Ureter (tissue), 1 donor: ENCODE measurements at regions not wholly inside any gene's neighbourhood (a gene's known extent, or its start where the extent isn't known, plus 50 kb on each side); places are given as distances from the start of the nearest gene placed in this dataset.
"Not testable (repeated sequence)": the region's sequence is repeated elsewhere in the genome, so short reads cannot be mapped to it uniquely, and the experiment has no call there.

ENCODE experiments used
- DNase-seq: peaks from one replicate; pipeline ENCODE4 v3.0.0-alpha.2; 2020; ENCODE audit warnings: low spot score
- donor health status: DM: yes; HTN: yes; CAD: no.

DNA sequence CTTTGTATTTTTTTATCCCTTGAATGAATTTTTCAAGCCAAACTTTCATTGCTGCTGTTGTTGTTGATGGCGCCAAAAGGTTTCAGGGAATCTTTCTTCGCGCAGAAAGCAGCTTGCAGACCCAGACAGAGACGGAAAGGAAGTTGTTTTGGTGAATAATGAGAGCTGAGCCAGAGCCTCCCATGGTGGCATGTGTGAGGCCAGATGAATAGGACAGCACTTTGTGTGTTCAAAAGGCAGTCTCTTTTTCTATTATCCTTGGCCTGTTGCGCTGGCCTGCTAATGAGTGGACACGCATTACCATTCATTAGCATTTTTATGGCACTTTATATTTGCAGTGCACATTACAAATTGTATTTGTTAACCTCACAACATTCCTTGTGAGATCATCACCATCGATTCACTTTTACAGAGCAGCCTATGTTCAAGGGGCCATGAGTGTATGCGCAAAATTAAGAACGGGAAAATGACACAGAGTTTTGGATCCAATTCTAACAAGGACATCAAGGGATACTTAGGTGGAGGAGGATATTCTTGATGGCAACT is 754.7 kb downstream of the BCL11A start:
- DNase-seq = no peak

DNA sequence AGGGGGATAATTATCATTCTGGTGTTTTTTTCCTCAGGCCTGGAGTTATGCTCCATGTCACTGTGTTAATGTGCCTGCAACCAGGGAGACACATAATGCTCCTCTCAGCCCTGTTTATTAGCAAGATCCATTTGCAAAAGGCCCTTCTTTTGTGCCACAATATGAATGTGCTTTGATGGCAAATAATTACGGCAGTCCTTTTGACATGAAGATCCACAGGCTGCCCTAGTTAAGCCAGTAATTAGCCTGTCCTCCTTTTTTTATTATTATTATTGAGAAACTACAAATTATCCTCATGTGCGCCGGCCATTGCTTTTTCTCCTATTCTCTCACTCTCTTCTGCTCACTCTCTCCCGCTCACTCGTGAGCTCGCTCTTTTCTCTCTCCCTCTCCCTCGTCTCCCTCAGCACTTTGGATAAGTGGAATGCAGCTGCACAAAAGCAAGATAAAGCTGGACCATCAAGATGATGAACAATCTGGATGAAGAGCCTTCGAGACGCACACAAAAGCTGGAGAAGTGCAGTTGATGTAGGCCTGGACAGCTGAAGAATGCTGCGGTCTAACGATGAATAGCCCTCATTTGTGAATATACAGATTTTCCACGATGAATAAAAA is 762.3 kb downstream of the BCL11A start:
- DNase-seq = no peak

DNA sequence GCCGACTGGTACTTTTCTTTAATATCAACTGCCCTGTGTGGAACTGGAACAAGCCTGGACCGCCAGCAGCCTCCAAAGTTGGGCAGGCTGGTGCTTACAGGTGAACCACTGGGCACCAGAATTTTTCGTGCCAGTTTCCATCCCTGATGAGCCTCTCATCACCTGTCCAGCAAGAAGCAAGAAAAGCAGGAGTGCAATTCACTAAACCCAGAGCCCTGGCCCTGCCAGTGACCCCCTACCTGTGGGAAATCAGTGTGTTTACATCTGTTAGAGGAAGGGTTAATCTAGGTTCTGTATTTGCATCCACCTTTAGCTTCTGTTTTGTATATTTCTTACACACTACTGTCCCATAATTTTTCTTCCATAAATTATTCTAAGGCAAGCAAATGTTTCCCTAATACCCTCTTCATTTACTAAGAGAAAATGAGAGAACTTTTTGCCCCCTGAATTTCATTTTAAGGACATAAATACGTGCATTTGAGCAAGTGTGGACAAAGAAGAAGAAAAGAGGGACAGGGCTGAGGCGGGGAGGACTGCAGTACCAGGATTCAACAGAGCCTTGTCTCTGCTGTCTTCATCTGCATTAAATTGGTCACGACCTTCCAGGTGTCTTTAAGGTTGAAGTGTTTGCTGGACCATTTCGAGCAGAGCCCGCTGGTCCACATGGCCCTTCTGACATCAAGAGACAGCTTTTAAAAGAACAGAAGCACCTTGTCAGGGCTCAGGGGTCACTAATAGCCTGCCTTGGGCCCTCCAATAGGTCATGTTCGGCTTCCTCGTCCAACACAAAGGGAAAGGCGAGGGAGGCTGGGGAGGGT is 763.1 kb downstream of the BCL11A start:
- DNase-seq = no peak

DNA sequence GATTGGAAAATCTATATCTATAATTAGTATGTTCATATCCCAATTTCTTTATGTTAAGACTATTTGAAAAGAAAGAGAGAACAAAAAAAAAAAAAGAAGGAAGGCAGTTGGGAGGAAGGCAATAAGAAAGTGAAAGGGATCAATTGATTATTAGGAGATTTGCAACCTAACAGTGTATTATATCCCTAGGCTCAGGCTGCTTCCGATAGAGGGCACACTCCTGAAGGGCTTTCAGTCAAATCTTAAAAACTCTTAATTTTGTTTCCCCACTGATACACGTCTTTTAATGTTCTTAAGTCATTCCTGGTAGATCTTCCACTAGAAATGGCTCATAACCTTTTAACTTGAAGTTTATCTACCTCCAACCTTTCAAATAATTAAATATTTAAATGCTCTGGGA is 763.9 kb downstream of the BCL11A start:
- no peak for DNase-seq

DNA sequence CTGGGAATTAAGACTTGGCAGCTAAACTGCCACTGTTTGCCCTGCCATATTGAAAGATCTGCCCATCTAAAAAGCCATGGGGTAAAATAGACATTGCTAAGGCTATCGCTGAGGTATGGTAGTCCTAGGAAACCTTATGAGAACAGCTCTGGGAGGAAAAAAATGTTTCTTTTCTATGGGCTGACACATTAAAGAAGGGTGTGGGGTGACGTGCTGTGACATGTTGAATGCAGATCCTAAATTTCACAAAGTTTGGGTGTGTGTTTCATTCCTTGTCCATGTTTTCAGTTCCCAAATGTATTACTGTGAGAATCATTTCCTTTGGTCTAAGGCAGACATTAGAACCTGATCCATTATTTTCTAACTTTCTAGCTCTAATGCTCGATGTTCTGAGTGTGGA is 766.4 kb downstream of the BCL11A start:
- no peak for DNase-seq

DNA sequence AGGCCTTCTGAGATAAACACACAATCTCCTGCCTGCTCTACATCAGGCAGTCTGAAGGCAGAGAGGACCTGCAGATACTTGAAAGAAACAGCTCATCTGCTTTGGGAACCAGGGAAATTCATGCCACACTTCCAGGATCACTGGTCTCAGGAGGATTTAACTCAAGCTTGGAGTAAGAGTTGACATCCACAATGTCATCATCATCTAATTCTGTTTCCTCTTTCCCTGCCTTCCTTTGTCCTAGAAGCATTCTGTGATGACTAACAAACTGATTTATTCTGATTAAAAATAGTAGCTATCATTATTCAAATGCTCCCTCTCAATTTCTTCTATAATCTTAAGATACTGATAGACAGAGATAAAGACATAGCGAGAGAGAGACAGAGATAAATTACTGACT is 766.8 kb downstream of the BCL11A start:
- no peak for DNase-seq

DNA sequence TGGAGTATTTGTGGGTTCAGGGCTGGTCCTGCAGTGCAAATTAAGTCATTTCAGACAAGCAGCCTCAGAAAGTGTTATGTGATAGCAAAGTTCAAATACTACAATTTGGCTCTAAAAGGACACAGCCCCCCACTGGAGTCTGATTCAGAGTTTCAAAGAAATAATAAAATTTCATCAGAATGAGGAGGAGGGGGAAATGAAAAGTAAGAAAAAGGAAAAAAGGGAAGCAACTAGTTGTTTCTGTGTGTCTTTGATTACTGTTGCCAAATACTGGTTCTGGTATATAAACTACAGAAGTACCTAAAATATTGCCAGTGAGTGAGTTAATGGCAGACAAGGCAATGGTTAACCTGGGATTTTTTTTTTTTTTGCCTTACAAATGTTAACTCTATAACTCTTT is 773.9 kb downstream of the BCL11A start:
- no peak for DNase-seq

DNA sequence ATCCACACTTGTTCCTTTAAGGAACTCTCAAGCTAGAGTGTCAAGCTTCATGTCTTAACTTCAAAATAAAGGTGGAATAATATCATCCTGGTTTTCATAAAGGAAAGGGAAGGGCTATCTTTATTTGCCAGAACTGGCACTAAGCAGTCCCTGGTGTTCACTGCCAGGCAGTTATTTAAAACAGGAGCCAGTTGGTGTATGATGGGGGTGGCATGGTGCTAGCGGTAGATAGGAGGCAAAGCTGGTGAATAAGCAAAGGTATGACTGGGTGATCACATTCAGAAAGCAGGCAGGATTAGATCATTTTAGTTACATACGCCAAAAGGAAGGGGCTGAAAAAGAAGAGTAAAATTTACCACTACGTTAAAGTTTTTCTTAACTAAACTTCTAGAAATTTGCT is 776.3 kb downstream of the BCL11A start:
- no peak for DNase-seq

DNA sequence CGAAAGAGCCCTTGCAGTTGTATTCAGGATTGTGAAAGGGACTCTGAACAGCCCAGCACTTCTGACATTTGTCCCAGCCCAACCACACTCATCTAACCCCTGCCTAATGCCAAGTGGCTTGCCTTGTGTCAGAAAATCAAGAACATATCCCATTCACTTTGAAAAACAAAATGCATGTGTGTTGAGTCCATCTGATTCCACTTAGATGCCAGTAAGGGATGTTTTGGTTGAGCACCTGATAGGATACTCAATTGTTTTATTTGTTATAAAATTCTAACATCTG is 776.8 kb downstream of the BCL11A start:
- DNase-seq = no peak

DNA sequence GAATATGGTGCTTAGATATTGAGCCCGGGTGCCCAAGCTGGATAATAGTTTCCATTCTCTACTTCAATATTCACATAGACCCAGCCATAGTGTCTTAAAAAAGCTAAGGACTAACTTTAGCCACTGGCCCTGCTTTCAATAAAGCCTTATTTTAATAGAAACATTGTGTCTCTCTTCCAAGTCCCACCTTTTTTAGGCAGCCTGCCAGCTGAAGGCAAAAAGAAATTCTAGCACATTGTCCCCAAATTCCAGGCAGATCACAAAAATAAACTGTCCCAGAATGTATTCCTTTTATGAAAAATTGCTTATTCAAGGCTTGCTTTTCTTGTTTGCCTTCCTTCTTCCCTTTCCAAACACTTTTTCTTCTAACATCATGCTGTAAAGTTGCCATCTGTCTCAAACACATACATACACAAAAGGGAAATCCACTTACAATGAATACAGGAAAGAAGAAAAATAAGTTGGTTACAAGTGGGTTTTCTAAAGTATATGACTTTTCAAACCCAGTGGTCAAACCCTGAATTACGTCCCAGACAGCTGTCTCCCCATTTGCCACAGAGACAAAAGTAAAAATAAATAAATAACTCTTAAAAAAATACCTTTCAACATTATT is 778.5 kb downstream of the BCL11A start:
- no peak for DNase-seq

DNA sequence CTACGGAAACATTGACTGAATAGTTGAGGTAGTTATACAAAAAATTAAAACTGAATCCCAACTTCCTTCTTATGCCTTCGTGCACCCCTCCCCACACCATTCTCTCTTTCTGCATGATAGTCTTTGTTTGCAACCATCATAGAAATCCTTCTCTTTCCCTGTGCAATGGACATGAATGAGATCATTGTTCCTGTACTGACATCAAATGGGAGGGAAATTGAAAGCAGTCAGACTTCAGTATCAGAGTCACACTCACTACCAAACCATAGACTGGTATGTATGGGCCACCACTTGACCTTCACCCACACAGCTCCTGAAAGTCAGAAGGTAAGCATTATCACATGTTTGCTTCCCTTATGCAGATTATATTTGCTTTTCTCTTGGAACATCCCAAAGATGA is 782.8 kb downstream of the BCL11A start:
- no peak for DNase-seq

DNA sequence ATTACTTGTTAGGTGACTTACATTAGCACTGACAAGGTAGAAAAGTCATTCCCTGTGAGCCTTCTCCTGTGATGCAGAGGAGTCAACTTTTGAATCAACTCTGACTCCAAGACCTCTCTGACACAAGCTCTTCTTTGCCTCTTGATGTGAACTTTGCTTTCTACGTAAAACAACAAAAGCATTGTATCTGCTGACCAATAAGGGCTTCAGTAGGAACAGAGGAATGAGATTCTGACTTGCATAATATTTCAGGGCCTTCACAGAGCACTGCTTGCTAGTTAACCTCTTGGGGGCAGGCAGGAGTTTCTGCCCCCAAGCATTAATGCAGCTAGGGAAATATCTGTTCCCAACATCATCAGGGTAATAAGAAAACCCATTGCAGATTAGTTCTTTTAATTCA is 791.5 kb downstream of the BCL11A start:
- DNase-seq = no peak

DNA sequence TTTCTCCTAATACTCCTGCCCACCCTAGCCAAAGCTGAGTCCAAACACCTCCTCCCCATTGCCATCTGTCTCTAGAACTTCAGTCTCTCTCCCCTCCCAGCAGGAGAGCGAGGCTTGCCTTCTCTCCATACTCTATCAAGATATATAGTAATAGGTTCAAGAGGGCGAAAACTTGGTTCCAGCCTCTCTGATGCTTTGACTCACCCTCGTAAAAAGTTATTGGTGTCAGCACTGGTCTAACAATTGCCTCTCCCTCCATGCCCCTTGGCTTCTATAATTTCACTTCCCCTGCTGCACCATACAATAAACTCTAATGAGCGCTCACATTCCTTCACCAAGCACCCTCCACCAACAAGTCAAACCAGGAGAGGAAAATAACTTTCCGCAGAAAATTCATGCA is 797.3 kb downstream of the BCL11A start:
- DNase-seq = no peak

DNA sequence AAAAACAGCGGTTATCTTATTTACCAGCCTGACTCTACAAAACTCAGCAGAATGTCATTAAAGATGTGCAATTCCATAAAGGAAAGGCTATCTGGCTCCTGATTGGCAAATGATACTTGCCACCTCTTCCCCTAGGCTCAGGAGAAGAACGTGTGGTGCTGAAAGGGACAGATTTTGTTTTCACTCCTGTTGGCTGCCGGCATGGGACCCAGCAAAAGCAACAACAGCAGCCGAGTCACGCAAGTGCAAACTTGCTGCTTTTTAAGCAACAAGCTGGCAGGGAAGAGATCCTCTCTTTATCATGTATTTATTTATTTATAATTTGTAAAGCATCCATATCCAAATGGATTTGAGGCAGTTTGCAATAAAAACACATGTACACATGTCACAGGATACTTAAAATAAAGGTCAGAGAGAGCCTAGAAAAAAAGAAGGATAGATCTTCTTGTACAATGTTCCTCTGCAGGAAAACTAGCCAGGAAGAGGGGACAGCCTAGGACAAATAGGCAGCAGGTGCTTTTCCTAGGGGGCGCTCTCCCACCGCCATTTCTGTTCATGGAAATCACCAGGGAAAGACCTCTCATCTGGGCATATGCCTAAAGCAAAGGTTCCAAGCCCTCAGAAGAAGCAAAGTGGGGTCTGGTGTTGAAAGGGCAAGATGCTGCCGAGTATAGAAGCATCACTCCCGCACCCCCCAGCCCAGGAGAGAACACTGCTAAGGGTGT is 799.3 kb downstream of the BCL11A start:
- DNase-seq = no peak

DNA sequence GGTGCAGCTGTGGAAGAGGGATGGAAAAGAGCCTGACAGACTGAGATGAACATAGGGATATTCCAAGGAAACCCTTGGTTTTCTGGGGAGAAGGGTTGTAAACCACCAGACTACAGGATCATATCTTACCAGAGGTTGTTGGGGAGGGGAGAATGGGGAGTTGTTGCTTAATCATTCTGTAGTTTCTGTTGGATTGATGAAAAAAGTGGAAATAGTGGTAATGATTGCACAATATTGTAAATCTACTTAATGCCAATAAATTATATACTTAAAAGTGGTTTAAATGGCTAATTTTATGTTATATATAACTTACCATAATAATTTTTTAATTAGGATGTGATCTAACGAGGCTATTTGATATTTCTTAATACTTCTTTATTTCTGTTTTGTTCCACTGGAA is 800.9 kb downstream of the BCL11A start:
- DNase-seq = no peak

DNA sequence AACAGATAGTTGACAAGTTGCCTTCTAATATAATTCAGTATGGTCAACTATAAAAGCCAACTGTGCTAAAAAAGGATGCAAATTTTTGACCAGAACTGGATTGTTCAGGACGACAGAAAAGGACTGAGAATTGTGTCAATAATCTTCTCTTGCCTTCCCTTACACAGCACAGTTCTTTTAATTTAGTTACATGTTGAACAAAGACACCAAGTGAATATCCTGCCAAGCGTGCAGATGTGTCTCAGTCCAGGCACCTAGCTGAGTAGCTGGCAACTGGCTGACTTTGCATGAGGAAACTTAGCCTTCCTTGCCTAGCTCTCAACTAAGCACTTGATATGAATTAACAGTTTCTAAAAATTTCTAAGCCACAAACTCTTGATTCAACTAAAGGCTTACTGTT is 801.4 kb downstream of the BCL11A start:
- no peak for DNase-seq

DNA sequence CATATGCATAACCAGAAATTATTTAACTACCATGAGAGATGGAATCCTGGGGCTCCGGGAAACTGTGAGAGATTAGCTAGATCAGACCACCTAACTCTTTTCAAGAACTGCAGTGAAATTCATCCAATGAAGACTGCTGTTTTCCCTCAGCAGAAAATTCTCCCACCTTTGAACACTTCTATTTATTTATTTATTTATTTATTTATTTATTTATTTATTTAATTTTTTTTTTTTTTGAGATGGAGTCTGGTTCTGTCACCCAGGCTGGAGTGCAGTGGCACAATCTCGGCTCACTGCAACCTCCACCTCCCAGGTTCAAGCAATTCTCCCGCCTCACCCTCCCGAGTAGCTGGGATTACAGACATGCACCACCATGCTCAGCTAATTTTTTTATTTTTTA is 802.2 kb downstream of the BCL11A start:
- not testable (repeated sequence) for DNase-seq

DNA sequence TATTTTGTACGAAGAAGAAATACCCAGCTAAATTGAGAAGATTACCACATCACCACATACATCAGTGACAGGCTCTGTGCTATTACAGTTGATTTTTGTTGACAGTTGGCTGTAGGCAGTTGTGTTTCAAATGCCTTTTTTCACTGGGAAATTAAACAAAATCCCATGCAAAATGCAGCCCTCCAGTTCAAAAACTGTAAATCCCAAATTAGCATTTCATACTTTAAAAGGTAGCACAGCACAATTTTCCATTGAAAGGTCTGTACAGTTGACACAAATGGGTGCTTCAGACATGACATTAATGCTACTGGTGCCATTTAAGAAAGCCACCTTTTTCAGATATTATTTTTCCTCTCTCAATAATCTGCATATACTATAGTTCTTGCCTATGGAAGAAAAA is 807.2 kb downstream of the BCL11A start:
- no peak for DNase-seq

DNA sequence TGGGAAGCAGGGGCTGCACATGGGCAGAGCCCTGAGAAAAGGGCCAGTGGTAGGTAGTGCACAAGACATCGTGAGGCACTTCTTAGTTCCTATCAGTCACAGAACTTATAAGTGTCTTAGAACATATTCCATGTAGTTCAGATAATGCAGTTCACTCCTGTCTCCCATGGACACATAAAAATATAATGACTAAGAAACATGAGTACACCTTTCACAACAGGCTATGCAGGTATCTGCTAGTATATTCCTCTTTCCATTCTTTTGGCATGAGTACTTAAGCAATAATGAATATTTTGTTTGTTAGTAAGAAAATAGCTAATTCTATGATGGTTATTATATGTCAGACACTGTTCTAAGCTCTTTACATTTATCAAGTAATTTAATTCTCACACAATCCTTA is 808.4 kb downstream of the BCL11A start:
- DNase-seq = no peak

DNA sequence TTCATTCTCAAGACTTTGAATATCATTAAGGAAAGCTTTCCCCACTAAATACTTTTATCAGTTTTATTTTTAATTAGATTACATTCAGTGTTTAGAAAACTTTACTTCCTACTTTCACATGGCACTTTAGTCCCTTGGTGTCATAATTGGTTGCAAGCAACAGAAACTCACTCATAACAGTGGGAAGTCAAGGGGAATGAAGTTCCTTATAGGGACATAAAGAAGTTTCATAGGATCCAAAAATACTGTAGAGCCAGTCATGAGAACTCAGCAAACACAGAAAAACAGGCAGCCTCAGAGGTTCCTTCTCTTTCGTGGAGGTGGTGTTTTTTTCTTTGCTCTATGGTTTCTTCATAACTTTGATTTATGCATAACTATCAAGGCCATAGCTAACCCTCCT is 809.0 kb downstream of the BCL11A start:
- DNase-seq = no peak

DNA sequence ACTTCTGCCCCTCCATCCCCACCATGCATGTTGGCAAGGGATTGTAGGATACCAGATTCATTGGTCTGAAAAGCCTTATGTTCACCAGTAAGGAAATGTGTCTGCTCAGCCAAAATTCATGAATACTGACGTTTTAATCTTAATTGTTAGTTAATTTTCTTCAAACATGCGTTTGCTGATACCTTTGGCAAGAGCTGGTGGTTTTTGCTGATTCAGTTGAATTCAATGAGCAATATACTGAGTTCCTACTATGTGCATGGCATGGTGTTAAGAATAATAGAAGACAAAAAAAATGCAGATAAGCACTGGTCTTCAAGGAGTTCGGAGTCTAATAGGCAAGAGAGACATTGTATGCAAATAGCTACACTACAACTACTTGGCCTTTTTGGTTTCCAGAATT is 811.6 kb downstream of the BCL11A start:
- DNase-seq = no peak

DNA sequence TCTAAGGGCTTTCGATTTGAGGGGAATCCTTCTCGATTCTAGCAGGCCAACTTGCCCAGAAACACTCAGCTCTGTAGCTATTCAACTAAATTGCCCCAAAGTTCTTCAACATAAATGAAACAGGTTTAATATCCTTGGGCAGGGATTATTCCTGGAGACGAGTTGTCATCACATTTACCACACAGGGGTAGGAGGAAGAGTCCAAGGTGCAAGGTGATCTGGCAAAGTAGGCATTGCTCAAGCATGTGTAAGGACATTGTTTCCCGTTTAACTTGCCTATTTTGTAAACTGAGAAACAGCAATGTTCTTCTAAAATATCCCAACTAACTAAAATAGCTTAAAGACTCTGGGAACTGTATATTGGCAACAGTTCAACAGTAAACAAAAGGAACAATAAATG is 814.3 kb downstream of the BCL11A start:
- DNase-seq = no peak

DNA sequence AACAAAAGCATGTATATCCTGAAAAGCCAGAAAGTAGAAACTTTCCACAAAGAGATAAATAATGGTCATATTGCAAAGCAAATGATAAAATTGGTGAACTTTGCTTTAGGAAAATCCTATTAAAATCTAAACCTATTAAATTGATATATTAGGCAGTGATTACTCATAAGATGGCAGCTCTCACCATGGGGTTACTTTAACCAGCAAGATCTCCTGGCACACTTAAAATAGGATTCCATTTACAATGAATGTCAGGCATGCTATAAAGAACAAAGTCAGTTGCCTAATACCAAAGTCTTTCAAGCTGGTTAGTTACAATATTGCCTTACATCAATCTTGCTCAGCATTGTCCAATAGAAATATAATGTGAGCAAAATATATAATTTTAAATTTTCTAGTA is 816.2 kb downstream of the BCL11A start:
- no peak for DNase-seq
